PC-3 (cell line): ENCODE measurements at regions not wholly inside any gene's neighbourhood (a gene's known extent, or its start where the extent isn't known, plus 50 kb on each side); places are given as distances from the start of the nearest gene placed in this dataset.

Experiments
- CTCF ChIP-seq: fragments of 300-600 bp; sonication (generic); conservative IDR thresholded peaks from 2 replicates; pipeline ENCODE4 v1.5.1; 2017; ENCODE audit warnings: antibody characterized with exemption, low read depth, mild to moderate bottlenecking, low read length
- EZH2 ChIP-seq: fragments of 300-600 bp; sonication (generic); IDR thresholded peaks from one replicate; pipeline ENCODE4 v1.6.1; 2017; ENCODE audit warnings: antibody characterized with exemption, mild to moderate bottlenecking, low read length; ENCODE audit not compliant: unreplicated experiment

GRCh38 chr17:69800870-69801269 is 274.2 kb upstream of the KCNJ16 start:
- TF ChIP-seq CTCF (no peak), EZH2 (no peak)
